ENCODE measurements at regions not wholly inside any gene's neighbourhood (a gene's known extent, or its start where the extent isn't known, plus 50 kb on each side); places are given as distances from the start of the nearest gene placed in this dataset.

DNA sequence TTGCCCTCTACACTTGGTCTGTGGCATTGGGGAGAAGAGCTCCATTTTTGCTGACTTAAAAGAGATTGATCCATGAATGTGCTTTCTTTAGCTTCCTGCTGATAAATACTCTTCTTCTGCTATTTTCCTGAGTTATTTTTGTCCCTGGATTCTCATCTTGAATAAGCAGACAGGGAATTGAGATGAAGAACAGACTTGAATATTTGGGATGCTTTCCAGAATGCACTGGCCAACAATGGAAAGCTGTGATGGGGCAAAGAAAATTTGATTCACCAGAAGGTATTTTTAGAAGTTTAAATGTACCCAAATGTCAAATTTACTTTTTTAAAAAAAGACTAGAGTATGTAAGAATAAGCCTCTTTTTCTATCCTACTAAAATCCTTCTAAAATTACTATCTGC lies 309.9 kb upstream of the PPP1R2C start:
- Mint-ChIP-seq H3K27ac (ENCODE audit: unreplicated experiment) (no peak overlapping the region), H3K36me3 (ENCODE audit: low read depth) (no peaks in the 10 kb centered on the region), H3K4me1 (ENCODE audit: low read depth) (no peaks in the 10 kb centered on the region), H3K4me3 (ENCODE audit: unreplicated experiment) (no peak overlapping the region), H3K27me3 (ENCODE audit: low read depth) (no peaks in the 10 kb centered on the region), H3K9me3 (ENCODE audit: low read depth) (peaks cover 17% of the 10 kb centered on the region)
- TF ChIP-seq, protein P1, sequence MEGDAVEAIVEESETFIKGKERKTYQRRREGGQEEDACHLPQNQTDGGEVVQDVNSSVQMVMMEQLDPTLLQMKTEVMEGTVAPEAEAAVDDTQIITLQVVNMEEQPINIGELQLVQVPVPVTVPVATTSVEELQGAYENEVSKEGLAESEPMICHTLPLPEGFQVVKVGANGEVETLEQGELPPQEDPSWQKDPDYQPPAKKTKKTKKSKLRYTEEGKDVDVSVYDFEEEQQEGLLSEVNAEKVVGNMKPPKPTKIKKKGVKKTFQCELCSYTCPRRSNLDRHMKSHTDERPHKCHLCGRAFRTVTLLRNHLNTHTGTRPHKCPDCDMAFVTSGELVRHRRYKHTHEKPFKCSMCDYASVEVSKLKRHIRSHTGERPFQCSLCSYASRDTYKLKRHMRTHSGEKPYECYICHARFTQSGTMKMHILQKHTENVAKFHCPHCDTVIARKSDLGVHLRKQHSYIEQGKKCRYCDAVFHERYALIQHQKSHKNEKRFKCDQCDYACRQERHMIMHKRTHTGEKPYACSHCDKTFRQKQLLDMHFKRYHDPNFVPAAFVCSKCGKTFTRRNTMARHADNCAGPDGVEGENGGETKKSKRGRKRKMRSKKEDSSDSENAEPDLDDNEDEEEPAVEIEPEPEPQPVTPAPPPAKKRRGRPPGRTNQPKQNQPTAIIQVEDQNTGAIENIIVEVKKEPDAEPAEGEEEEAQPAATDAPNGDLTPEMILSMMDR (IDR thresholded peaks at IDR 0.05) = no peak
- no peak for DNase-seq (ENCODE audit: low spot score)

DNA sequence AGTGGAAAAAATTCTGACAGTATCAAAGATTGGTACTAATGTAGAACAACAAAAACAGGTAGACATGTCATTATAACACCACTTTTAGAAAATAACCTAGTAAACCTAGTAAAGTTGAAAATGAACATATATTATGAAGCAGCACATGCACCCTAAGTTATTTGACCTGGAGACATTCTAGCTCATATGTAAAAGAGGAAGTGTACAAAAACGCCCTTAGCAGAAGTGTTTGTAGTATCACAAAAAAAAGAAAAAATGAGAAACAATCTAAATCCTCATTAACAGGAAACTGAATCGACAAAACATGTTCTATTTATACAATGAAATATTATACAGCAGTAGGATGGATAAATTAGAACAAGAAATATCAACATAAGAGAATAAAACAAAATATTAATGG lies 318.9 kb upstream of the PPP1R2C start:
- Mint-ChIP-seq H3K27ac (ENCODE audit: unreplicated experiment) (no peak overlapping the region), H3K9me3 (ENCODE audit: low read depth) (no peaks in the 10 kb centered on the region), H3K4me1 (ENCODE audit: low read depth) (no peaks in the 10 kb centered on the region), H3K27me3 (ENCODE audit: low read depth) (no peaks in the 10 kb centered on the region), H3K4me3 (ENCODE audit: unreplicated experiment) (no peak overlapping the region), H3K36me3 (ENCODE audit: low read depth) (no peaks in the 10 kb centered on the region)
- DNase-seq (ENCODE audit: low spot score) = no peak
- TF ChIP-seq, protein P1 (IDR thresholded peaks at IDR 0.05) = no peak

DNA sequence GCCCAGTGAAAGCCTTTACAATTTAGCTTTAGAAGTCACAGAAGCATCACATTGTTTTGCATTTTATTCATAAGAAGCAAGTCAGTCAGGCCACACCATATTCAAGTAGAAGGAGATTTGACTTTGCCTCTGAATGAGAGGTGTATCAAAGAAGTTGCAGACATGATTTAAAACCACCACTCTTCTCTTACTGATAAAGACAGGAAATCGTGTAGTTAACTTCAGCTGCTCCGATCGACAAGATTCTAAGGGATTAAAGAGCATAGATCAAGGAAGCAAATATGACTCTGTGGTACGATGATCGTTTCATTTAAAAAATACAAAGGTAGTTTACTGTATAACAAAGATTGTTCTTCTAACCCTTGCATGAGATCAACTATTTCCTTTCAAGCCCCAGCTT lies 328.0 kb upstream of the PPP1R2C start:
- no peak for DNase-seq (ENCODE audit: low spot score)
- H3K4me3 Mint-ChIP-seq (ENCODE audit: unreplicated experiment) = no peak overlapping the region
- TF ChIP-seq, protein P1 (IDR thresholded peaks at IDR 0.05) = no peak
- no peaks in the 10 kb centered on the region for H3K36me3 Mint-ChIP-seq (ENCODE audit: low read depth)
- no peaks in the 10 kb centered on the region for H3K4me1 Mint-ChIP-seq (ENCODE audit: low read depth)
- peaks cover 15% of the 10 kb centered on the region for H3K9me3 Mint-ChIP-seq (ENCODE audit: low read depth)
- H3K27ac Mint-ChIP-seq (ENCODE audit: unreplicated experiment) = no peak overlapping the region
- H3K27me3 Mint-ChIP-seq (ENCODE audit: low read depth) = peaks cover 3% of the 10 kb centered on the region

DNA sequence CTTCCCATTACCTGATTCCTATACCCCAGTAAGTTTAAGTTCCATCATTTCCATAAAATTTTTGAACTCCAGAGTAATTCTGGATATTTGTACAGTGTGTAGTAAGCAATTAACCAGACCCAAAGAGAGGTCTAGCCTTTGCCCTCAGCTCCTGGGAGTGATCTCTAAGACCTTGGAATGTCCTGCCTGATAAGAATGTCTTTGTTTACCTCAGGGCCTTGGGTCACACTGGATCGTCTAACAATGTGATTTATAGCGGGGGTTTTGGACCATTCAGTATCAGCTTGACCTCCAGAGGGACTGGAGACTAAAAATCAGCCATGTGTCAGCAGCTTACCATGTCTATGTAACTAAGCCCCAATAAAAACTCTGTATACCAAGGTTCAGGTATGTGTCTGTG lies 330.9 kb upstream of the PPP1R2C start:
- Mint-ChIP-seq H3K4me3 (ENCODE audit: unreplicated experiment) (no peak overlapping the region), H3K36me3 (ENCODE audit: low read depth) (no peaks in the 10 kb centered on the region), H3K27ac (ENCODE audit: unreplicated experiment) (no peak overlapping the region), H3K27me3 (ENCODE audit: low read depth) (peaks cover 3% of the 10 kb centered on the region), H3K4me1 (ENCODE audit: low read depth) (no peaks in the 10 kb centered on the region), H3K9me3 (ENCODE audit: low read depth) (peaks cover 15% of the 10 kb centered on the region)
- DNase-seq (ENCODE audit: low spot score) = no peak
- TF ChIP-seq, protein P1 (IDR thresholded peaks at IDR 0.05) = no peak

DNA sequence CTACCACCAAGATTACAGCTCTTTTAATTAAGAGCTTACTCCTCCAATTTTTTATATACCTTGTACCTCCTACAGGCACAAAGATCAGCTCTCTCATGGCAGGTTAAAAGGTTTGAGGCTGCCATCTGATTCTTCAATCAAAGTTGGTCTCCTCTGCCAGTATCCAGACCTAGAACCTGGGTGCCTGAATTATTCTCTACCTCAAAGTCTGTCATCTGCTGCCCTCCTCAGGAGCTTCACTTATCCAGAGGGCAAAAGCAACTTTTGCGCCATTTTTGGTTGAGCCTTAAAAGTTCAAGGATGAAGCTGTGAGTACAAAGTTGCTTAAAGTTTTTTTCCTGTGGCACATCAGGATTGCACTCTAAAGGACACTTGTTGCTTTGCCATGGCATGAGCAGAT lies 343.7 kb upstream of the PPP1R2C start:
- TF ChIP-seq, protein P1 (IDR thresholded peaks at IDR 0.05) = peak; percentile 8
- Mint-ChIP-seq H3K4me3 (ENCODE audit: unreplicated experiment) (no peak overlapping the region), H3K4me1 (ENCODE audit: low read depth) (no peaks in the 10 kb centered on the region), H3K36me3 (ENCODE audit: low read depth) (no peaks in the 10 kb centered on the region), H3K27ac (ENCODE audit: unreplicated experiment) (no peak overlapping the region), H3K27me3 (ENCODE audit: low read depth) (no peaks in the 10 kb centered on the region), H3K9me3 (ENCODE audit: low read depth) (no peaks in the 10 kb centered on the region)
- DNase-seq (ENCODE audit: low spot score) = no peak

Measured in chondrocyte (in vitro differentiated cells).